Upper lobe of left lung (tissue), 4 donors: ENCODE measurements at regions not wholly inside any gene's neighbourhood (a gene's known extent, or its start where the extent isn't known, plus 50 kb on each side); places are given as distances from the start of the nearest gene placed in this dataset.
"Not testable (repeated sequence)": the region's sequence is repeated elsewhere in the genome, so short reads cannot be mapped to it uniquely, and the experiment has no call there.

Experiments used
- EP300 ChIP-seq, 4 donors: sonication (generic); formaldehyde crosslinking; IDR thresholded peaks; one replicate each; pipeline ENCODE4 v1.5.1; 2017; ENCODE audit warnings: antibody characterized with exemption in 4 of 4, control low read depth in 2 of 4
- POLR2A ChIP-seq, 4 donors: fragments of 450-650 bp; IDR thresholded peaks; one replicate each; pipeline ENCODE4 v1.5.1; 2016 to 2017; ENCODE audit warnings: antibody characterized with exemption in 4 of 4, mild to moderate bottlenecking in 2 of 4
- POLR2AphosphoS5 ChIP-seq, 2 donors: sonication (generic); formaldehyde crosslinking; IDR thresholded peaks; one replicate each; pipeline ENCODE4 v1.5.1; 2017; ENCODE audit warnings: antibody characterized with exemption in 2 of 2
- TF ChIP-seq, protein P1 (sequence below), 6 experiments: fragments of 450-650 bp in 4 of 6; fragments of 200-600 bp in 2 of 6; sonication (generic) in 2 of 6; IDR thresholded peaks; one replicate each; pipeline ENCODE4 v1.5.1; 2016 to 2019; ENCODE audit warnings: antibody characterized with exemption in 6 of 6

DNA sequence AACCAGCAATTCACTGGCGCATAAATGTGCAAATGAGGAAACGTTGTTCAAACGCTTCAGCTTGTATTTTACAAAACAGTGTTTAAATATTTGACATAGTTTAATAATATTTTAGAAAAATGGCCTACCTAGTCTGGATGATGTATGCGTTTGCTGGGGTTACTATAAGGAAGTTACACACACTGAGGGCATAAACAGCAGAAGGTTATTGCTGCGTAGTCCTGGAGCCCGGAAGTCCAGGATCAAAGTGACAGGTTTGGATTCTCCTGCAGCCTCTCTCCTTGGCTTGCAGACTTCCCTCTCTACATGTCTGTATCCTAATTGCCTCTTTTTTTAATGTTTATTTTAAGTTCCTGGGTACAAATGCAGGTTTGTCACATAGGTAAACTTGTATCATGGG, 106.0 kb upstream of the PABPC3 start:
- TF ChIP-seq, protein P1, sequence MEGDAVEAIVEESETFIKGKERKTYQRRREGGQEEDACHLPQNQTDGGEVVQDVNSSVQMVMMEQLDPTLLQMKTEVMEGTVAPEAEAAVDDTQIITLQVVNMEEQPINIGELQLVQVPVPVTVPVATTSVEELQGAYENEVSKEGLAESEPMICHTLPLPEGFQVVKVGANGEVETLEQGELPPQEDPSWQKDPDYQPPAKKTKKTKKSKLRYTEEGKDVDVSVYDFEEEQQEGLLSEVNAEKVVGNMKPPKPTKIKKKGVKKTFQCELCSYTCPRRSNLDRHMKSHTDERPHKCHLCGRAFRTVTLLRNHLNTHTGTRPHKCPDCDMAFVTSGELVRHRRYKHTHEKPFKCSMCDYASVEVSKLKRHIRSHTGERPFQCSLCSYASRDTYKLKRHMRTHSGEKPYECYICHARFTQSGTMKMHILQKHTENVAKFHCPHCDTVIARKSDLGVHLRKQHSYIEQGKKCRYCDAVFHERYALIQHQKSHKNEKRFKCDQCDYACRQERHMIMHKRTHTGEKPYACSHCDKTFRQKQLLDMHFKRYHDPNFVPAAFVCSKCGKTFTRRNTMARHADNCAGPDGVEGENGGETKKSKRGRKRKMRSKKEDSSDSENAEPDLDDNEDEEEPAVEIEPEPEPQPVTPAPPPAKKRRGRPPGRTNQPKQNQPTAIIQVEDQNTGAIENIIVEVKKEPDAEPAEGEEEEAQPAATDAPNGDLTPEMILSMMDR (IDR thresholded peaks at IDR 0.05), result not testable (repeated sequence)
- not testable (repeated sequence) for TF ChIP-seq EP300, POLR2A, POLR2AphosphoS5 (IDR thresholded peaks at IDR 0.05)
